Activated B cell treated with CpG ODN at 0.5 μM for 24 hours (primary cell): ENCODE measurements at regions not wholly inside any gene's neighbourhood (a gene's known extent, or its start where the extent isn't known, plus 50 kb on each side); places are given as distances from the start of the nearest gene placed in this dataset.

Experiments used
- ATAC-seq: fragments of 200-7000 bp; cut with Tn5 transposase; one replicate; pipeline ENCODE4 v1.10.0; 2021; ENCODE audit warnings: low read depth, mild to moderate bottlenecking, moderate library complexity
- CTCF ChIA-PET: fragments of 350-600 bp; sonication (Branson Sonifier 250); formaldehyde crosslinking; loops from one replicate; lab custom pipeline; 2021; ENCODE audit warnings: antibody characterized with exemption; lab: Charles Lee
- POLR2A ChIA-PET: fragments of 350-600 bp; sonication (Branson Sonifier 250); formaldehyde crosslinking; loops from one replicate; lab custom pipeline; 2021; ENCODE audit warnings: antibody characterized with exemption; lab: Charles Lee
- DNase-seq: peaks from one replicate; pipeline ENCODE4 v3.0.0; 2022
- H3K27ac Mint-ChIP-seq: one replicate; pipeline ENCODE4 v1.8.0; 2020; ENCODE audit warnings: mixed read lengths
- H3K27me3 Mint-ChIP-seq: one replicate; pipeline ENCODE4 v1.8.0; 2021; ENCODE audit warnings: mixed read lengths
- H3K36me3 Mint-ChIP-seq: one replicate; pipeline ENCODE4 v1.8.0; 2021; ENCODE audit warnings: low read depth, mixed read lengths
- H3K4me1 Mint-ChIP-seq: one replicate; pipeline ENCODE4 v1.8.0; 2021; ENCODE audit warnings: mixed read lengths
- H3K4me3 Mint-ChIP-seq: one replicate; pipeline ENCODE4 v1.8.0; 2020; ENCODE audit warnings: mild to moderate bottlenecking, mixed read lengths
- H3K9me3 Mint-ChIP-seq: one replicate; pipeline ENCODE4 v1.8.0; 2020; ENCODE audit warnings: mixed read lengths
- CTCF ChIP-seq: fragments of 200-600 bp; IDR thresholded peaks from one replicate; pipeline ENCODE4 v1.8.0; 2022; ENCODE audit warnings: antibody characterized with exemption, mild to moderate bottlenecking
- intact Hi-C: fragments of 100-400 bp; cut with micrococcal nuclease; formaldehyde crosslinking; loops from one replicate; pipeline ENCODE4 v1.15.1; 2024

- no peaks in the 10 kb centered on the region for H3K9me3 Mint-ChIP-seq
- no peaks in the 10 kb centered on the region for H3K36me3 Mint-ChIP-seq
- ATAC-seq, result no peak
- ChIA-PET POLR2A (no interaction called here), CTCF (no interaction called here)
- no peak overlapping the region for H3K4me3 Mint-ChIP-seq
- H3K4me1 Mint-ChIP-seq, result no peaks in the 10 kb centered on the region
- no peak for TF ChIP-seq CTCF
- no peaks in the 10 kb centered on the region for H3K27me3 Mint-ChIP-seq
- DNase-seq, result no peak
- intact Hi-C loops, result no loop called here
- H3K27ac Mint-ChIP-seq, result no peak overlapping the region
Observed at GRCh38 chrX:20352935-20353336, 86.2 kb upstream of the RPS6KA3 start.

DNA sequence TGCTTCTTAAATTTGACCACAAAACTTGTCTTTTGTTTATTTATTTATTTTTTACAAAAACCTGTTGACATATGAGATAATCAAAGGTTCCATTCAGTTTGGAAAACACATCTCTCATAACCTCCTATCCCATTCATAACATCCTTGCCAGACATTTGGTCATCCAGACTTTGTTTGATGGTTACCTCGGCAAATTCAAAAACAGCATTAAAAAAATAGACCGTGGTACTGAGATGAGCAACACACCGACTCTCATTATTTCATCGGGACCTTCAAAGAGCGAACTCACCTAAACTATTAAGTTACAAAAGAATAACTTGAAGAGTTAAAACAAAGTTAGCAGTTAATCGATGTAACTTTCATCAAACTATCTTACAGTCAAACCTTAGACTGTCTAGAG, 85.8 kb upstream of the RPS6KA3 start:
- no peaks in the 10 kb centered on the region for H3K9me3 Mint-ChIP-seq
- no peaks in the 10 kb centered on the region for H3K4me1 Mint-ChIP-seq
- intact Hi-C loops, result no loop called here
- no peak for DNase-seq
- POLR2A ChIA-PET, result no interaction called here
- H3K36me3 Mint-ChIP-seq, result no peaks in the 10 kb centered on the region
- CTCF ChIA-PET, result no interaction called here
- H3K27ac Mint-ChIP-seq, result no peak overlapping the region
- no peaks in the 10 kb centered on the region for H3K27me3 Mint-ChIP-seq
- no peak for TF ChIP-seq CTCF
- H3K4me3 Mint-ChIP-seq, result no peak overlapping the region
- ATAC-seq, result no peak

DNA sequence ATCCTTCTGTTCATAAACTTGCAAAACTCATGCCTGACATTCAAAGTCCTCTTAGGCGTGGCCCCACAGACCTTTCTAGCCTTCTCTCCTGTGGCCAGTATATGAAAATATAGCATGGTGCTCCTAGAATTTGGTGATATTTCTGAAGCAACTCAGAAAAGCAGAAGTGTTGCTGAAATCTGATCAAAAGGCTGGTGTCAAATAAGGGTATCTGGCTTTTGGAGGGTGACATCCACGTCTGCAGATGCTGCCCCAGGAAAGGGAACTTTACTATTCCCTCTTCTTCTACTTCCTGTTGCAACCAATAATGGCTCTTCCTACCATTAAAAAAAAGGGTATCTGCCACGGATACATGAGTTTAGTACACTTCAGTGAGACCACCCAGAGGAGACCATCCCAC, 83.9 kb upstream of the RPS6KA3 start:
- no peak overlapping the region for H3K27ac Mint-ChIP-seq
- intact Hi-C loops, result no loop called here
- no peaks in the 10 kb centered on the region for H3K4me1 Mint-ChIP-seq
- ChIA-PET CTCF (no interaction called here), POLR2A (no interaction called here)
- ATAC-seq, result no peak
- H3K9me3 Mint-ChIP-seq, result peaks cover under 1% of the 10 kb centered on the region
- H3K4me3 Mint-ChIP-seq, result no peak overlapping the region
- TF ChIP-seq CTCF, result no peak
- no peaks in the 10 kb centered on the region for H3K36me3 Mint-ChIP-seq
- no peak for DNase-seq
- no peaks in the 10 kb centered on the region for H3K27me3 Mint-ChIP-seq

DNA sequence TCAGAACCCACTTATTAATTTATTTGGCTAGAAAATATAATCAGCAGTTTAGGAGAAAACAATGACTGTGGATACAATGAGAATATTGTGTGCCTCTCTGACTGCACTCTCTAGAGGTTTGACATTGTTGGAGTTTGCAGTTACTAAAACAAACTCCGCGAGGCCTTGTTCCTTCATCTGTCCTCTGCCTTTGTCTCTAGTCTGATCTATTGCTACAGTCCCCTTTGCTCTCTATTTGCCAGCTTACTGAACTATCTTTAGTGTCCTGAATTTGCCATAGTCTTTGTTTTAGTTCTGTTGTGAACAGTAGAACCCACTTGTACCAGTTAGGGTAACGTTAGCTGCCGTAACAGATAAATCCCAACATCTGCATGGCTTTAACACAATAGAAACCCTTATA, 81.4 kb upstream of the RPS6KA3 start:
- Mint-ChIP-seq H3K4me3 (no peak overlapping the region), H3K27ac (no peak overlapping the region), H3K4me1 (no peaks in the 10 kb centered on the region), H3K36me3 (no peaks in the 10 kb centered on the region), H3K9me3 (peaks cover 12% of the 10 kb centered on the region), H3K27me3 (no peaks in the 10 kb centered on the region)
- ChIA-PET CTCF (no interaction called here), POLR2A (no interaction called here)
- intact Hi-C loops, result no loop called here
- DNase-seq (no peak), ATAC-seq (no peak)
- no peak for TF ChIP-seq CTCF

DNA sequence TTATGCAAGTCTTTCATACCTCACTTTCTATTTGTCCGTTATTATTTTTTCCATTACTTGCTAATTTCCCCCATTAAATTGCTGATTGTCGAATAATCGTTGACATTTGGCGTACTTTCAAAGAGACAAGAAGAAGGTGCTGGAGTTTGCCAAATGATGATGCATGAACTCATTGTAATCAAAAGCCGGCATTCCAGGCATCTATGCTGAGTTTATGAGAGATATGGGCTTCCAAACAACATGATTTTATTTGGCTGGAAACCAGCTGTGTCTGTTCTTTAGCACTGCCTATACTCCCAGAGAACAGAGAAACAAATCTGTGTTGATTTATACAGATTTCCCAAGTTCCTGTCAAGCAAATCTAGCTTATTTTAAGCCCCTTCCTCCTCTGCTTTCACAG, 80.8 kb upstream of the RPS6KA3 start:
- H3K9me3 Mint-ChIP-seq, result peaks cover 15% of the 10 kb centered on the region
- no peaks in the 10 kb centered on the region for H3K36me3 Mint-ChIP-seq
- H3K4me1 Mint-ChIP-seq, result no peaks in the 10 kb centered on the region
- DNase-seq (no peak), ATAC-seq (no peak)
- H3K27ac Mint-ChIP-seq, result no peak overlapping the region
- TF ChIP-seq CTCF, result no peak
- no peaks in the 10 kb centered on the region for H3K27me3 Mint-ChIP-seq
- intact Hi-C loops, result no loop called here
- CTCF ChIA-PET, result no interaction called here
- H3K4me3 Mint-ChIP-seq, result no peak overlapping the region
- POLR2A ChIA-PET, result no interaction called here
